Lung (tissue), 9 donors: ENCODE measurements at regions not wholly inside any gene's neighbourhood (a gene's known extent, or its start where the extent isn't known, plus 50 kb on each side); places are given as distances from the start of the nearest gene placed in this dataset.
"Not testable (repeated sequence)": the region's sequence is repeated elsewhere in the genome, so short reads cannot be mapped to it uniquely, and the experiment has no call there.

Source experiments
- ATAC-seq: fragments of 200-7000 bp; cut with Tn5 transposase; one replicate; pipeline ENCODE4 v1.9.1; 2020; ENCODE audit warnings: moderate number of reproducible peaks; ENCODE audit not compliant: insufficient read depth, low FRiP score
- DNase-seq, 3 donors: peaks; one replicate each; pipeline ENCODE4 v3.0.0-alpha.2; 2013 to 2017
- H3K27ac ChIP-seq, 2 donors: one replicate each; pipeline ENCODE4 v1.5.1; 2013; ENCODE audit warnings: mild to moderate bottlenecking in 2 of 2, moderate library complexity in 2 of 2, control low read depth in 1 of 2, inconsistent platforms in 1 of 2, low read depth in 1 of 2, low read length in 1 of 2
- H3K27me3 ChIP-seq, 3 donors: one replicate each; pipeline ENCODE4 v1.5.1; 2013; ENCODE audit warnings: low read length in 2 of 3; ENCODE audit not compliant: control insufficient read depth in 3 of 3, insufficient read depth in 3 of 3
- H3K36me3 ChIP-seq, 4 donors: one replicate each; pipeline ENCODE4 v1.5.1; 2013; ENCODE audit warnings: low read length in 4 of 4, mild to moderate bottlenecking in 1 of 4, moderate library complexity in 1 of 4; ENCODE audit not compliant: control insufficient read depth in 4 of 4, insufficient read depth in 4 of 4
- H3K4me1 ChIP-seq, 5 donors: one replicate each; pipeline ENCODE4 v1.5.1; 2013; ENCODE audit warnings: low read length in 5 of 5, mild to moderate bottlenecking in 2 of 5, moderate library complexity in 1 of 5; ENCODE audit not compliant: control insufficient read depth in 5 of 5, insufficient read depth in 5 of 5
- H3K4me3 ChIP-seq: one replicate; pipeline ENCODE4 v1.5.1; 2013; ENCODE audit warnings: mild to moderate bottlenecking, control low read depth, moderate library complexity
- H3K9ac ChIP-seq, 2 donors: one replicate each; pipeline ENCODE4 v1.5.1; 2013; ENCODE audit warnings: low read length in 2 of 2, control low read depth in 1 of 2; ENCODE audit not compliant: insufficient read depth in 1 of 2
- H3K9me3 ChIP-seq, 4 donors: one replicate each; pipeline ENCODE4 v1.5.1; 2013; ENCODE audit warnings: low read length in 3 of 4, mild to moderate bottlenecking in 1 of 4, moderate library complexity in 1 of 4; ENCODE audit not compliant: control insufficient read depth in 4 of 4, insufficient read depth in 3 of 4
- WGBS, 2 donors: extraction: QIAGEN DNeasy Blood & Tissue Kit; methylation state at CpG; one replicate each; pipeline ENCODE4 v1.1.7; 2013; 5-methylcytosine and 5-hydroxymethylcytosine counted together
- donor health status: Bipolar disorder and iron deficiency.
- donor health status: healthy.
- donor health status: DM: yes; HTN: yes; CAD: no.

GRCh38 chr11:67807896-67808295 is 133.5 kb upstream of the ALDH3B2 start:
- not testable (repeated sequence) for H3K27me3 ChIP-seq, H3K36me3 ChIP-seq, H3K4me3 ChIP-seq, H3K9ac ChIP-seq, H3K9me3 ChIP-seq, DNase-seq, H3K27ac ChIP-seq, ATAC-seq
- 93 to 96% methylated on average over 12 to 13 of the region's 14 CpGs for WGBS, 2 donors
- peaks cover 0 to 11% (median 1%) of the 10 kb centered on the region in 5 donors for H3K4me1 ChIP-seq

- not testable (repeated sequence) for H3K27me3 ChIP-seq, ATAC-seq, H3K4me3 ChIP-seq, H3K36me3 ChIP-seq, H3K27ac ChIP-seq, DNase-seq, H3K9me3 ChIP-seq, H3K4me1 ChIP-seq, H3K9ac ChIP-seq
- WGBS, 2 donors = 31 to 47% methylated on average over 7 to 8 of the region's 8 CpGs
Measured at GRCh38 chr11:67806728-67807235, 132.4 kb upstream of the ALDH3B2 start.

GRCh38 chr11:67806183-67806582 is 131.8 kb upstream of the ALDH3B2 start:
- H3K4me1 ChIP-seq, ATAC-seq, H3K9me3 ChIP-seq, H3K9ac ChIP-seq, H3K36me3 ChIP-seq, H3K27me3 ChIP-seq: not testable (repeated sequence)
- peak in 2 of 3 donors; percentile 30 to 37 for DNase-seq
- H3K4me3 ChIP-seq = peak overlapping the region; percentile 42
- H3K27ac ChIP-seq = peak overlapping the region in 1 of 2 donors; percentile 47
- WGBS, 2 donors = 1% methylated on average over 14 to 26 of the region's 26 CpGs

GRCh38 chr11:67805253-67806126 is 131.1 kb upstream of the ALDH3B2 start:
- ATAC-seq (peak; percentile 100), DNase-seq (peak; percentile 96 to 98 (median 97))
- peak overlapping the region; percentile 58 for H3K4me3 ChIP-seq
- not testable (repeated sequence) for H3K27me3 ChIP-seq, H3K36me3 ChIP-seq, H3K9me3 ChIP-seq, H3K4me1 ChIP-seq
- WGBS, 2 donors = 1% methylated on average over 60 to 66 of the region's 66 CpGs
- peak overlapping the region in 1 of 2 donors; percentile 37 for H3K9ac ChIP-seq
- H3K27ac ChIP-seq = peak overlapping the region; percentile 71 to 84

- peak in 1 of 3 donors; percentile 4 for DNase-seq
- H3K9ac ChIP-seq = peak overlapping the region in 1 of 2 donors; percentile 37
- WGBS, 2 donors = 3 to 5% methylated on average over 36 to 46 of the region's 47 CpGs
- ATAC-seq, H3K27me3 ChIP-seq, H3K9me3 ChIP-seq, H3K4me1 ChIP-seq, H3K36me3 ChIP-seq: not testable (repeated sequence)
- peak overlapping the region; percentile 59 to 67 for H3K27ac ChIP-seq
- H3K4me3 ChIP-seq = peak overlapping the region; percentile 58
Measured at GRCh38 chr11:67804435-67805252, 130.2 kb upstream of the ALDH3B2 start.

GRCh38 chr11:67803519-67803918 is 129.1 kb upstream of the ALDH3B2 start:
- not testable (repeated sequence) for H3K36me3 ChIP-seq, H3K4me3 ChIP-seq, H3K9ac ChIP-seq, H3K27me3 ChIP-seq, ATAC-seq, H3K9me3 ChIP-seq, H3K27ac ChIP-seq, DNase-seq, H3K4me1 ChIP-seq
- 63 to 71% methylated on average over 4 of the region's 4 CpGs for WGBS, 2 donors

GRCh38 chr11:67803055-67803454 is 128.6 kb upstream of the ALDH3B2 start:
- ATAC-seq, H3K9me3 ChIP-seq, H3K4me1 ChIP-seq, H3K36me3 ChIP-seq, H3K4me3 ChIP-seq, H3K27ac ChIP-seq, DNase-seq, H3K9ac ChIP-seq, H3K27me3 ChIP-seq: not testable (repeated sequence)
- WGBS, 2 donors = 66 to 81% methylated on average over 7 of the region's 7 CpGs

GRCh38 chr11:67802623-67803022 is 128.2 kb upstream of the ALDH3B2 start:
- not testable (repeated sequence) for H3K9me3 ChIP-seq, H3K4me1 ChIP-seq, H3K27ac ChIP-seq, H3K27me3 ChIP-seq, ATAC-seq, H3K36me3 ChIP-seq, H3K9ac ChIP-seq, H3K4me3 ChIP-seq, DNase-seq
- 89 to 90% methylated on average over 2 to 4 of the region's 4 CpGs for WGBS, 2 donors
